GM21367 (cell line): ENCODE measurements at regions not wholly inside any gene's neighbourhood (a gene's known extent, or its start where the extent isn't known, plus 50 kb on each side); places are given as distances from the start of the nearest gene placed in this dataset.
"Not testable (repeated sequence)": the region's sequence is repeated elsewhere in the genome, so short reads cannot be mapped to it uniquely, and the experiment has no call there.

Experiments
- ATAC-seq: cut with Tn5 transposase; IDR thresholded peaks from one replicate; pipeline ENCODE4 v1.9.1; 2021; ENCODE audit not compliant: unreplicated experiment

GRCh38 chr6:79431537-79431933 is 105.7 kb downstream of the LCA5 start:
- ATAC-seq: no peak

DNA sequence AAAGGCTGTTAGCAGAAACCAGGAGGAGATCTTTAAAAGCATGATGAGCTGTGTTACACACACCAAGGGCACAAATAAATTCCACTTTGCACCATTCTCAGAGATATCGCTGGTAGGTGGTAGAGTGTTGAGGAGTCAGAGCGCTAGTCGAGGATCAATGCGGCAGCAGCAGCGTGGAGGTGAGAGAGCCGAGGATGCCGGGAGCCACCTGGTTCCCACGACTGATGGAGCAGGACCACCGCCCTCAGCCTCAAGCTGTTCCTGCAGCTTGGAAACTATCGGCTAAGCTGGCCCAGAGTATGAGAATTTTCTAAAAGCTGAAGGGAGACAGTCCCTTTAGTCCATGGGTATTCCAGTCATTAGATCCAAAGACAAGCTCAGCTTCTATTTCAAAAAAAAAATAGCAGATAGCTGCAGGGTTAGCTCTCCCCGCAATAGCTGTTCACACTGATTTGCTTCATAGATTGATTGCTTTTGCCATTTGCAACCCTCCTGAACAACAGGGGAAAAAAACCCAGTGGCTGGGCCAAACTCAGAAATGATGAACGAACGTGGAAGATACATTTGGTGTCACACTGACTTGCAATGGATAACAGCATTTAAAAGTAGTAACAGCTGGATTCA is 106.2 kb downstream of the LCA5 start:
- ATAC-seq: no peak

GRCh38 chr6:79427721-79428120 is 109.5 kb downstream of the LCA5 start:
- ATAC-seq: no peak

DNA sequence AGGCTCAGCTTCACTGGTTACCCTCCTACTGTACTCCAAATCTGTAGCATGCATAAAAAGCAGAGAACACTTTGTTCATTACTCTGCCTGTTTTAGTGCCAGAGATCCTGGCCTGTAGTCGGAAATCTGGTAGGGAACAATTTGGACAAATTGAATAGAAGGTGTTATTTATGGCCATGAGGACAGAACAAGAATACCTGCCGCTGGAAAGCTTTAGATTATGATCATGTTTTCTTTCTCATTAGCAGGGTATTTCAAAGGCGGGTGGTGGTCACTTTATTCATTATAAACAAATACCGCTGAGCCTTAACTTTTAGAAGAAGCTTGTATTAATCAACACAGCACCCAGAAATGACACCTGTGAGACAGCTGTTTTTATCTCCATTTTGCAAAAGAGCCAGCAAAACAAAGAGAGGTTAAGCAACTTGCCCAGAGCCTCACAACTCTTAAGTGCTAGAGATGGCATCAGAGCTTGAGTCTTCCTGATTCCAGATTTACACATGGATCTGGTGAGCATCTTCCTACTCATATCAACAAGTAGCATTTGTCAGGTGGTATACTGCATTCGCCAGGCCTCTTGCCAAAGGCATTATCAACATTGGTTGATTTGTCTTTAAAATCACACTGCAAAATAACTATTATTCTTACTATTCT is 110.5 kb downstream of the LCA5 start:
- no peak for ATAC-seq

DNA sequence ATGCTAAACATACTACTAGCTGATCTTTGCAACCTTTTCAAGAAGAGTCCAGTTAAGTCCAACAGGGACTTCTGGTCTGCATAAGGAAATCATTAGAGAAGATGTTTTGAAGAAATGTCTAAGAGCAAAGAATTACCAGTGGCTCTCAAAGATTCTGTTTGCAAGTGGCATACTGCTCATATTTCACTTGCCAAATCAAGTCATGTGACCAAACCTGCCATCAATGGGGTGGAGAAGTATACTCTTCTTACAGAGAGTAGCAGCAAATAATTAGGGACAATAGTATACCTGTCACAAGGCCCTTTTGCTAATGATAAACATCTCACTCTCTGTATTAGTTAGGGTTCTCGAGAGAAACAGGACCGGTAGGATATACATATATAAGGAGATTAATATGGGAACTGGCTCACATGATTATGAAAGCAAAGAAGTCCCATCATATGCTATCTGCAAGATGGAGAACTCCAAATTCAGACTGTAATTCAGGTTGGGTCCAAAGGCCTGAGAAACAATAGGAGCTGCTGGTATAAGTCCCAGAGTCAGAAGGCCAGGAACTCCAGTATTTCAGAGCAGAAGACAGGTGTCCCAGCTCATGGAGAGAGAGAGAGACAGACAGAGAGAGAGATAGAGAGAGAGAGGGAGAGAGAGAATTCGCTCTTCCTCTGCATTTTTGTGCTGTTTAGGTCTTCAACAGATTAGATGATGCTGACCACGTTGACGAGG is 111.5 kb downstream of the LCA5 start:
- no peak for ATAC-seq

DNA sequence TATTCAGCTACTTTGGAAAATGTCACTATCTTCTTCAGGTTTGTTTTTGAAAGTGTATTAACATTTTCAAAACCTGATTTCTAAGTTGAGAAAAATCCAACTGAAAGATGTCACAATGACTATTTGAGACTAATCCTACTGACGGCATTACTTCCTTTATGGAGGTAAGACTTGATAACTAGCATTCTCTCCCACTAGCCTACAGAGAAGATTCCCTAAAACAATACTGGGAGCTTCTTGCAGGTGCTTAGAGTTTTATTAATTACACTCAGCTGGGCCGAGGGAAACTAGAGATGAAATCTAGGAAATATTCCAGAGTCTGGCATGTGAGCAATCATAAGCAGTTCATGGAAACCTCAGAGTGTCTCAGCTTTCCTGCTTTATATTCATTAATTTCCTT is 114.0 kb downstream of the LCA5 start:
- ATAC-seq: no peak

DNA sequence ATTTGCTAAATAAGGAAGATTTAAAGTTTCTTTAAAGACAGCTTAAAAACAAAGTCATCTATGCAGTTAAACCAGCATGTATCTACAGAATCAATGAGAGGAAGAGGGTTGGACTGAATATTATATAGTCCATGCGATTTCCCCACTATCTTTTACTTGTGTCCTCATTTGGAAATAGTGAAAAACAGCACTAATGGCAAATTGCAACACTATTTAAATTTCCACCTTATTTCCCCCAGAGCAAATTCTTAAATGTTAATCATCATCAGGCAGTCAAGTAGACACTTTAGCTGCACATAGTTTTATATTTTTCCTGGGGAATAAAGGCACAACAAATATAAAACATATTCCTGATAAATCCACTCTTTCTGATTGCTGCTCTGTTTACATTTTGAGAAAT is 114.6 kb downstream of the LCA5 start:
- ATAC-seq: no peak

GRCh38 chr6:79421707-79422484 is 115.3 kb downstream of the LCA5 start:
- peak; percentile 49 for ATAC-seq

DNA sequence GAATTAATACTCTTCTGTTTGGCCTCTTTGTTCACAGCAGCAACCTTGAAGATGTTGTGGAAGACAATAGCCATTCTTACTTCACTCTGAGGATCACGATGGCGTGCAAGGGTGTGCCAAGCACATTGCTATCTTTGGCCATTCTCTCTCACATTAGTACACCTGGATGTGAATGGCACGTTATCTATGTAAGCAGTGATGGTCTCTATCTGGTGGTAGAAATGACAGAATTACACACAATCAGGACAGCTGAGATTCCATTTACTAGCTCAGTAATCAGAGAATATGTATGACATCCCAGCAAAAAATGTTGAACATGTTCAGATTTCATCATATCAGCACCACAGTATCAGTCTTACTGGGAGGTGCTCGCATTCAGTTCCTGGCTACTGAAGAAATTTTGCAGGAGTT is 116.2 kb downstream of the LCA5 start:
- no peak for ATAC-seq

DNA sequence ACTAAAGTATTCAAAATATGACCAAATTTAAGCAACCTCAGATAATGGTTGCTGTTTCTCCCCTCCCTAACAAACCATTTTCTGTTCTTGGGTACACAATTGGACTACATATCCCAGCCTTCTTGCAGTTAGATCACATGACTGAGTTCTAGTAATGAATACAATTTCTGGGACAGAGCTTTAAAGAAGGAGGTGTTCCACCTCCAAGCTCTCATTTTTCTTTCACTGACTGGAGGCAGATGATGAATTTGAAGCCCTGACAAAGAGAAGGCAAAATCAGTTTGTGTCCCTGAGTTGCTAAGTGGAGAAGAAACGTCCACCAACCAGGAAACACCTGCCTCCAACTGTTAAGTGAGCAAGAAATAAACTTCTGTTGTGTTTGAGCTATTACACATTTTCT is 117.2 kb downstream of the LCA5 start:
- no peak for ATAC-seq

- no peak for ATAC-seq
Measured at GRCh38 chr6:79416931-79417330, 120.3 kb downstream of the LCA5 start.

- no peak for ATAC-seq
Measured at GRCh38 chr6:79413562-79414002, 123.6 kb downstream of the LCA5 start.

DNA sequence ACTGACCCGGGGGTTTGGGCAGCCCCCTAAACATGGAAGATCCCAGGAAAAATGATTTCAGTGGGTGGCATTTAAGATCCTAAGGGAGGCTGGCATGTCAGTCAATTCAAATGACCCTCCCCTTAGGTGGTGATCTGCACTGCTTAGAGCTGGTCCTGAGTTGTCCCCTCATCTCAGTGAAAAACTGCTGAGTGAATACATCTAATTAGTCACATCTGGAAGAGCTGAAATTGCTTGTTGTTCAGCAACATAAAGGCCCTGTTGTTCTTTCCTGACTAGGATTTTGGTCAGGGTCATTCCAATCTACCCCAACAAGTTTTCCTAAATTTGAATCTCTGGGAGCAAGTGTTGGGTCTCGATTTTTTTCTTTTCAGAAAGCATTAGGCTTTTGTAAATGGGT is 126.4 kb downstream of the LCA5 start:
- no peak for ATAC-seq

- no peak for ATAC-seq
Measured at GRCh38 chr6:79408256-79408974, 128.8 kb downstream of the LCA5 start.

DNA sequence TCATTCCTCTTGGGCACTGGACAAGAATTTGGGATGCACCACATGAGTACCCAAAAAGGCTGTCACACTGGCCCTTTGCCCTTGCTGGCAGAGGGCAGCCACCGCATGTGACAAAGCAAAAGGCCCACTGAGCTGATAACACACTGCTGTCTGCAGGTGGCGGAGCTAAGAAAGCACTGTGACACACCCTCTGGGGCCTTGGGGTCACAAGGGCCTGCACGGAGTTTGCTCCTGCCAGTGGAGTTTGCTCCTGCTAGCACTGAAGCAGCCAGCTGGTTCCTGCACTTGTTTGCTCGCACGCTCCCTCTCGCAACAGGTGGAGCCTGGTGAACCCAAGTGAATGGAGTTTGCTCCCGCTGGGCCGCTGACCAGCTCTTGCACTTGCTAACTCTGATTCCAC is 132.6 kb downstream of the LCA5 start:
- no peak for ATAC-seq

DNA sequence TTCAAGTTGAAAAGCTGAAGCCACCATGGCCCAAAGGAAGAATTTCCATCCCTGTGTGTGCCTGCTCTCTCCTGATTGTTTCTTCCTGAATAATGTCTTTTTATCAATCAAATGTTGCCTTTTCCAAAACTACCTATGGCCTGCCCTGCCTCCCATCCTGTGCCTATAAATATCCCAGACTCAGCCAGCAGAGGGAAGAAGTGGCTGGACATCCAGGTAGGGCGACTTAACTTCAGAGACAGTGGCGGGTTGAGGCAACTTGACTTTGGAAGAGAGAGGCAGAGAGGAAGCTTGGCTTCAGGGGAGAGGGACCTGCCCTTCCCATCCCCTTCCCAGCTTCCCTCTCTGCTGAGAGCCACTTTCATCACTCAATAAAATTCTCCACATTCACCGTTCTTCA is 133.0 kb downstream of the LCA5 start:
- ATAC-seq: no peak

- ATAC-seq: no peak
Measured at GRCh38 chr6:79403563-79403962, 133.7 kb downstream of the LCA5 start.

- ATAC-seq: no peak
Measured at GRCh38 chr6:79403086-79403485, 134.1 kb downstream of the LCA5 start.

GRCh38 chr6:79399499-79399898 is 137.7 kb downstream of the LCA5 start:
- no peak for ATAC-seq

DNA sequence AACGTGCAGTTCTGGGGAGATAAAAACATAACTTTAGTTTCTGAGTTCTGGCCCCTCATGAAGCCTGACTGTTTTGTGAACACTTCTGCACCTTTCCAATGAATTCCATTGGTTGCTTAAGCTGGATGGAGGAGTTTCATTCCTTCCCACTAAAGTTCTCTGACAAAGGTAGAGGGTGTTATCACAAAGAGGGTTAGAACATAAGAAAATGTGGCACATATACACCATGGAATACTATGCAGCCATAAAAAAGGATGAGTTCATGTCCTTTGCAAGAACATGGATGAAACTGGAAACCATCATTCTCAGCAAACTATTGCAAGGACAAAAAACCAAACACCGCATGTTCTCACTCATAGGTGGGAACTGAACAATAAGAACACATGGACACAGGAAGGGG is 138.6 kb downstream of the LCA5 start:
- ATAC-seq: not testable (repeated sequence)

GRCh38 chr6:79396625-79397024 is 140.6 kb downstream of the LCA5 start:
- no peak for ATAC-seq
